Skin of body (tissue), 1 donor: ENCODE measurements at regions not wholly inside any gene's neighbourhood (a gene's known extent, or its start where the extent isn't known, plus 50 kb on each side); places are given as distances from the start of the nearest gene placed in this dataset.

ENCODE experiments used
- DNase-seq: peaks from one replicate; lab custom pipeline; 2025; lab: John Stamatoyannopoulos, UW

- DNase-seq = no peak
Observed at GRCh38 chr14:101476258-101476915, 84.9 kb upstream of the DIO3 start.

DNA sequence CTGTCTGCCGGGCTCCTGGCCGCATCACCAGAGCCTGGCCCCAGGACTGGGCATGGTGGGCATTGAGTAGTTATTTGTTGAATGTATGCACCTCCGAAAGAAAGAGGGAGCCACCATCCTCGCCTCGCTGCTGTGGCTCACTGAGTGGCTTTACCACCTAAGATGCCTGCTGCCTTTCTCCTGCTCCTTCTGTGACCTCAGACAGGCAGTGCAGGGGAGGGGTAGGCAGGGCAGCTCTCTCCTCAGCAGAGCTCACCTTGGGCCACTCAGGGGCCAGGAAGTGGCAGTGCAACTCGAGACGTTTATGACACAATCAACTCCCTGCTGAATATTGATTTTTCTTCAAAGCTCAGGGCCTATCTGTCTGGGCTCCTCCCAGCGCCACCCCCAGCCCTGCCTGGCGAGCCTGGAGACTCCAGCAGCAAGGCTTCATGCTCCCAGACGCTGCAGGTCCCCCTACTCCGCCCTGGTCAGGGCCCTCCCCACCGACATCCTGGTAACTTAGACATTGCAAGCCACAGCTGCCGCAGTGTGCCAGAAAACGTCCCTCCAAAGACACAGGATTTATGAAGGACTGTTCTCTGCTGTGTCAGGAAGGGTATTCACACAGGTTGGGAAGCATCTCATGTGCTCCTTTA, 84.3 kb upstream of the DIO3 start:
- no peak for DNase-seq

DNA sequence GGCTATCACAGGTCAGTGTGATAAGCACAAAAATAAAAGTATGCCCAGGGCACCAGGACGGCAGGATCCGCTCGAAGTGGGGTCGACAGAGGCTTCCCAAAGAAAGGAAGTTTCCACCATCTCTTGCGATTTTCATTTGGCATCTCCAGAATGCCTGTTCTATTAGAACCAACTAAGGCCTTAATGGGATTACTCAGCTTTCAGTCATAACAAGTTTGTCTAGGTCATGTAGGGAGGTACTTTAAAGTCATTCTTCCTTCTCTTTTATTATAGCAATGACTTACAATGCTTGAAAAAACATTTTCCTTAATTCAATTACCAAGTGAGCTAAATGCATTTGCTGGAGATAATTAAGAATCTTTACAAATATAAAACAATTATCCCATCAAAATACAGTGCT, 83.6 kb upstream of the DIO3 start:
- no peak for DNase-seq

- no peak for DNase-seq
Observed at GRCh38 chr14:101478096-101478495, 83.2 kb upstream of the DIO3 start.

GRCh38 chr14:101478796-101479410, 82.4 kb upstream of the DIO3 start:
- no peak for DNase-seq

DNA sequence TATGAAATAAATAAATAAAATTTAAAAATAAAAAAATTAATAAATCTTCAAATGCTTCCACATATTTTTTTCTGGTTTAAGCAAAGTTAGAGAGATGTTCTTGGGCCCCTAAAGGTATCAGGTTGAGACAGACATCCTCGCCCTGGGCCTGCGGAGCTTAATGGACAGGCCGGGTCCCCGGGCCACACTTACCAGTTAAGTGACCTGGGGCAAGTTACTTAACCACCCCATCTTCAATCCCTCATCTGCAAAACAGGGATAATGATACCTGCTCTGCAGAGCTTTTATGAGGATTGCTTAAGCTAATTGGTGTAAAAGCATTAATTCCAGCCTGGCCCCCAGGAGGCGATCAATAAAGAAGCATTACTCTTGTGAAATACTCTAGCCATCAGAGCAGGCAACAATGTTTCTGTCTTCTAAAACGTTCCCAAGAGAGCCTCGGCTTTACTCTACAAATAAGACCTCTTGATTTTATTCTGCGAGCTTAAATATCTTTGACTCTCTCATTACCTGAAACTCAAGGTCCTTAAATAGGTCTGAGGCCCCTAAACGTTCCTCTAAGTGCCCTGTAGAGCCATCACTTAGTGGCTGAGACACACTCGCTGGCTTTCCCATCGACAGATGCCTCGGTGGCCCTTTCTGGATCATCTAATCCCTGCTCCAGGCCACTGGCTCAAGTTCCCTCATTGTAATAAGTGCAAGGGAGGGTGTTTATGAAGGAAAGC, 81.1 kb upstream of the DIO3 start:
- DNase-seq = no peak

- DNase-seq = no peak
Observed at GRCh38 chr14:101480747-101481530, 80.4 kb upstream of the DIO3 start.

- no peak for DNase-seq
Observed at GRCh38 chr14:101481557-101481956, 79.7 kb upstream of the DIO3 start.

- DNase-seq = no peak
Observed at GRCh38 chr14:101482066-101482465, 79.2 kb upstream of the DIO3 start.

GRCh38 chr14:101483829-101484228, 77.5 kb upstream of the DIO3 start:
- DNase-seq = no peak

DNA sequence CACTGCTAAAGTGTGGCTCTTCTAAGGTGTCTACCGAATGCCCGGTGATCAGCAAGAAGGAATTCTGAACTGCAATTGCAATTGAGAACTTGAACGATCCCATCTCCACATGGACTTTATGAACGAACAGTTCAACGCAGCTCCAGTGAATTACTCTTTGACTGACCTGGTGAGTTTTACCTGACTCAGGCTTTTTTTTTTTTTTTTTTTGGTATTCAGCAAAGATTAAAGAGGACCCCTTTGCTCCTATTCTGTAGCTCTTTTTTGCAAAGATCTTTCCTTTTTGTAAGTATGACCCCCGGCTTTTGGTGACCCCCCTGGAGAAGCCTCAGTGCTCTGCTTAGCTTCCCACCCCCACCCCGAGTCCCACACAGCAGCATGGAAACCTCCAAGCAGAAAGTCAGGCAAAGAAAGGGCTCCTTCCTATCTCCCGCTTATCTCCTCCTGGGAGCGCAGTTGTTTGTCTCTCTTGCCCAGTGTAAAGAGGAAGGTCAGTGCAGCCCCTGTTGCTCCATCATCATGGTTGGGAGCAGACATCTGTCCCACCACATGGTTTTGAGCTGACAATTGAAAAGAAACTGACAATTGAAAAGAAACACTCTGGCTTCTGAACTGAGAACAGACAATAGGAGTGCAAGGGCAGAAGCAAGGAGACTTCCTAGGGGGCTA, 72.1 kb upstream of the DIO3 start:
- no peak for DNase-seq

- no peak for DNase-seq
Observed at GRCh38 chr14:101490771-101491170, 70.5 kb upstream of the DIO3 start.

DNA sequence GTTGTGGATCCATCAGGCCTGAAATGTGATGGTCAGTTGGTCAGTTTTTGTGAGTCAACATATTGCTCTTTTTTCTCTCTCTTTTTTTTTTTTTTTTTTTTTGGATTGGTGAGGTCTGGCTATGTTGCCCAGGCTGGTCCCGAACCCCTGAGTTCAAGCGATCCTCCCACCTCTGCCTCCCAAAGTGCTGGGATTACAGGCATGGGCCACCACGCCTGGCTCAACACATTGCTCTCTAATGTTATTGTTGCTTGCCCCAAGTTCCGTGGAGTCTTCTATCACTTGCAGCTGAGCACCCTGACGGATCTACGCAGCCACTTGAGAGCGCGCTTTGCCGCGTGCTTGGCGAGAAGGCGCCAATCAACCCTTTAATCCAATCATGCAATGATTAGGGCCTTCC, 69.5 kb upstream of the DIO3 start:
- DNase-seq = no peak

DNA sequence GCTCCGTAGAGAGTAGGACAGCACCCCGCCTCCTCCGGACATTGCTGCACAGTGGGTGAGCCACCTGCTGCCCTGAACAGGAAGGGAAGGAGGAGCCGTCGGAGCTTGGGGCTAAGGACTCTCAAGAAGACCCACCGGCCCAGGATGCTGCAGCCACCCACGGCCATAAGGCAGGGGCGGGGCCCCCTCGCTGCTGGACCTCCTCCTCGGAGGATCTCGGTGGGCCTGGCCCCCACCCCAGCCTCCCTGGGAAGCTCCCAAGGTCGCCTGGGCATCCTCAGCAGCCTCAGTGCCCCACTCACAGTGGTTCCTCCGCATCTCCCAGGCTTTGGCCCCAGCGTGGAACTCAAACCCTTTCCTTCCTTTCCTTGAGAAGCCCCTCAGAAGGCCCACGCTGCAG, 68.6 kb upstream of the DIO3 start:
- DNase-seq = no peak

DNA sequence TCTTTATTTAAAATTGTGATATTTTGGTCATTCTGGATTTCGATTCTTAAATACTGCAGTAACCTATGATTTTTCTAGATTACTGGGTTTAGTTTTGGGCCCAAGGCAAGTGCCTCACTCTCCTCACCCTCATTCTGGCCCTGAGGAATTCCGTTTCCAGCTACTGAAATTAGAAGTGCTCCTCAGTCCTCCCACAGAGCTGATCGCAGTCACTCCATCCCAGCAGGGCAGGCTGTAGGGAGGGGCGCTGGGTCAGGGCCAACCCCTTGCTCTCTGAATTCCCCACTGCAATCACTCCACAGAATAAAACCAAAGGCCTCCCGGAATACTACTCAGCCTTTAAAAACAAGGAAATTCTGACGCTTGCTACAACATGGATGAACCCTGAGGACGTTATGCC, 66.5 kb upstream of the DIO3 start:
- DNase-seq = no peak

- no peak for DNase-seq
Observed at GRCh38 chr14:101495284-101495683, 66.0 kb upstream of the DIO3 start.

GRCh38 chr14:101495827-101496775, 65.2 kb upstream of the DIO3 start:
- no peak for DNase-seq

GRCh38 chr14:101496776-101497683, 64.3 kb upstream of the DIO3 start:
- DNase-seq = no peak
